Activated CD8-positive, alpha-beta T cell treated with anti-CD3 and anti-CD28 coated beads for 36 hours (primary cell): ENCODE measurements at regions not wholly inside any gene's neighbourhood (a gene's known extent, or its start where the extent isn't known, plus 50 kb on each side); places are given as distances from the start of the nearest gene placed in this dataset.
A peak's percentile ranks its signal among the peaks of the same experiment; 100 is the strongest.

ENCODE experiments used
- ATAC-seq: fragments of 200-7000 bp; cut with Tn5 transposase; one replicate; pipeline ENCODE4 v1.10.0; 2021; ENCODE audit warnings: mild to moderate bottlenecking, moderate library complexity
- CTCF ChIA-PET: fragments of 350-600 bp; sonication (Branson Sonifier 250); formaldehyde crosslinking; loops from one replicate; lab custom pipeline; 2021; ENCODE audit warnings: antibody characterized with exemption; lab: Charles Lee
- POLR2A ChIA-PET: fragments of 350-600 bp; sonication (Branson Sonifier 250); formaldehyde crosslinking; loops from one replicate; lab custom pipeline; 2021; ENCODE audit warnings: antibody characterized with exemption; lab: Charles Lee
- DNase-seq: peaks from one replicate; pipeline ENCODE4 v3.0.0-alpha.2; 2020
- H3K27ac Mint-ChIP-seq: one replicate; pipeline ENCODE4 v1.8.0; 2021; ENCODE audit warnings: mild to moderate bottlenecking, mixed read lengths
- H3K27me3 Mint-ChIP-seq: one replicate; pipeline ENCODE4 v1.8.0; 2021; ENCODE audit warnings: mixed read lengths
- H3K36me3 Mint-ChIP-seq: one replicate; pipeline ENCODE4 v1.8.0; 2021; ENCODE audit warnings: low read depth, mixed read lengths
- H3K4me1 Mint-ChIP-seq: one replicate; pipeline ENCODE4 v1.8.0; 2021; ENCODE audit warnings: low read depth, mixed read lengths
- H3K4me3 Mint-ChIP-seq: one replicate; pipeline ENCODE4 v1.8.0; 2021; ENCODE audit warnings: mild to moderate bottlenecking, moderate library complexity, mixed read lengths
- H3K9me3 Mint-ChIP-seq: one replicate; pipeline ENCODE4 v1.8.0; 2021; ENCODE audit warnings: mixed read lengths
- CTCF ChIP-seq: fragments of 200-600 bp; IDR thresholded peaks from one replicate; pipeline ENCODE4 v1.8.0; 2022; ENCODE audit warnings: antibody characterized with exemption, mild to moderate bottlenecking
- intact Hi-C: fragments of 100-400 bp; cut with micrococcal nuclease; formaldehyde crosslinking; loops from one replicate; pipeline ENCODE4 v1.10.0; 2022

- ChIA-PET POLR2A (no interaction called here), CTCF (no interaction called here)
- no peak overlapping the region for H3K27ac Mint-ChIP-seq
- H3K4me1 Mint-ChIP-seq: peaks cover 3% of the 10 kb centered on the region
- TF ChIP-seq CTCF: no peak
- no peaks in the 10 kb centered on the region for H3K9me3 Mint-ChIP-seq
- H3K4me3 Mint-ChIP-seq: no peak overlapping the region
- H3K27me3 Mint-ChIP-seq: no peaks in the 10 kb centered on the region
- ATAC-seq (no peak), DNase-seq (no peak)
- H3K36me3 Mint-ChIP-seq: no peaks in the 10 kb centered on the region
- intact Hi-C loops: no loop called here
These were observed 623.0 kb downstream of the VRK1 start for GRCh38 chr14:97420211-97420610.

GRCh38 chr14:97426776-97427175, 629.6 kb downstream of the VRK1 start:
- no peak for TF ChIP-seq CTCF
- H3K9me3 Mint-ChIP-seq: no peaks in the 10 kb centered on the region
- no peaks in the 10 kb centered on the region for H3K36me3 Mint-ChIP-seq
- H3K27me3 Mint-ChIP-seq: no peaks in the 10 kb centered on the region
- ChIA-PET CTCF (no interaction called here), POLR2A (no interaction called here)
- no peak overlapping the region for H3K27ac Mint-ChIP-seq
- intact Hi-C loops: no loop called here
- ATAC-seq (no peak), DNase-seq (no peak)
- H3K4me1 Mint-ChIP-seq: no peaks in the 10 kb centered on the region
- H3K4me3 Mint-ChIP-seq: no peak overlapping the region

- Mint-ChIP-seq H3K27ac (no peak overlapping the region), H3K4me1 (peaks cover 2% of the 10 kb centered on the region), H3K9me3 (no peaks in the 10 kb centered on the region), H3K27me3 (no peaks in the 10 kb centered on the region), H3K4me3 (no peak overlapping the region), H3K36me3 (no peaks in the 10 kb centered on the region)
- no peak for TF ChIP-seq CTCF
- DNase-seq (no peak), ATAC-seq (no peak)
- intact Hi-C loops: no loop called here
- POLR2A ChIA-PET: no interaction called here
- CTCF ChIA-PET: interaction anchor here (1.2 kb wide), 1 partner anchor 75 kb away, joined by 3 read pairs; no protein-coding TSS in a partner anchor
These were observed 631.7 kb downstream of the VRK1 start for GRCh38 chr14:97428808-97429440.

GRCh38 chr14:97432586-97432985, 635.4 kb downstream of the VRK1 start:
- H3K36me3 Mint-ChIP-seq: no peaks in the 10 kb centered on the region
- intact Hi-C loops: no loop called here
- ATAC-seq: peak; percentile 42
- POLR2A ChIA-PET: no interaction called here
- peaks cover 2% of the 10 kb centered on the region for H3K4me1 Mint-ChIP-seq
- H3K4me3 Mint-ChIP-seq: no peak overlapping the region
- no peak for DNase-seq
- no peak overlapping the region for H3K27ac Mint-ChIP-seq
- H3K9me3 Mint-ChIP-seq: no peaks in the 10 kb centered on the region
- TF ChIP-seq CTCF: no peak
- H3K27me3 Mint-ChIP-seq: no peaks in the 10 kb centered on the region
- CTCF ChIA-PET: no interaction called here

- Mint-ChIP-seq H3K27me3 (no peaks in the 10 kb centered on the region), H3K4me3 (no peak overlapping the region), H3K27ac (peak overlapping the region; percentile 88), H3K4me1 (peaks cover 28% of the 10 kb centered on the region), H3K9me3 (no peaks in the 10 kb centered on the region), H3K36me3 (no peaks in the 10 kb centered on the region)
- CTCF ChIA-PET: interaction anchor here (3.9 kb wide), 1 partner anchor 15 kb away, joined by 22 read pairs; no protein-coding TSS in a partner anchor
- DNase-seq (peak; percentile 14), ATAC-seq (peak; percentile 57)
- intact Hi-C loops: no loop called here
- POLR2A ChIA-PET: interaction anchor here (1.0 kb wide), 1 partner anchor 16 kb away, joined by 4 read pairs; no protein-coding TSS in a partner anchor
- no peak for TF ChIP-seq CTCF
These were observed 644.7 kb downstream of the VRK1 start for GRCh38 chr14:97441740-97442362.
